ENCODE measurements at regions not wholly inside any gene's neighbourhood (a gene's known extent, or its start where the extent isn't known, plus 50 kb on each side); places are given as distances from the start of the nearest gene placed in this dataset.

GRCh38 chr2:195450552-195451113 lies 206.4 kb upstream of the SLC39A10 start:
- intact Hi-C loops (cut with micrococcal nuclease; ENCODE audit: unreplicated experiment), result no loop called here
- TF ChIP-seq, protein P1, sequence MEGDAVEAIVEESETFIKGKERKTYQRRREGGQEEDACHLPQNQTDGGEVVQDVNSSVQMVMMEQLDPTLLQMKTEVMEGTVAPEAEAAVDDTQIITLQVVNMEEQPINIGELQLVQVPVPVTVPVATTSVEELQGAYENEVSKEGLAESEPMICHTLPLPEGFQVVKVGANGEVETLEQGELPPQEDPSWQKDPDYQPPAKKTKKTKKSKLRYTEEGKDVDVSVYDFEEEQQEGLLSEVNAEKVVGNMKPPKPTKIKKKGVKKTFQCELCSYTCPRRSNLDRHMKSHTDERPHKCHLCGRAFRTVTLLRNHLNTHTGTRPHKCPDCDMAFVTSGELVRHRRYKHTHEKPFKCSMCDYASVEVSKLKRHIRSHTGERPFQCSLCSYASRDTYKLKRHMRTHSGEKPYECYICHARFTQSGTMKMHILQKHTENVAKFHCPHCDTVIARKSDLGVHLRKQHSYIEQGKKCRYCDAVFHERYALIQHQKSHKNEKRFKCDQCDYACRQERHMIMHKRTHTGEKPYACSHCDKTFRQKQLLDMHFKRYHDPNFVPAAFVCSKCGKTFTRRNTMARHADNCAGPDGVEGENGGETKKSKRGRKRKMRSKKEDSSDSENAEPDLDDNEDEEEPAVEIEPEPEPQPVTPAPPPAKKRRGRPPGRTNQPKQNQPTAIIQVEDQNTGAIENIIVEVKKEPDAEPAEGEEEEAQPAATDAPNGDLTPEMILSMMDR (conservative IDR thresholded peaks at IDR 0.05), result no peak
- no peak for TF ChIP-seq EZH2 (IDR thresholded peaks at IDR 0.05; ENCODE audit: low read depth)
- no TSS peak for BruUV-seq (replicated peaks)

DNA sequence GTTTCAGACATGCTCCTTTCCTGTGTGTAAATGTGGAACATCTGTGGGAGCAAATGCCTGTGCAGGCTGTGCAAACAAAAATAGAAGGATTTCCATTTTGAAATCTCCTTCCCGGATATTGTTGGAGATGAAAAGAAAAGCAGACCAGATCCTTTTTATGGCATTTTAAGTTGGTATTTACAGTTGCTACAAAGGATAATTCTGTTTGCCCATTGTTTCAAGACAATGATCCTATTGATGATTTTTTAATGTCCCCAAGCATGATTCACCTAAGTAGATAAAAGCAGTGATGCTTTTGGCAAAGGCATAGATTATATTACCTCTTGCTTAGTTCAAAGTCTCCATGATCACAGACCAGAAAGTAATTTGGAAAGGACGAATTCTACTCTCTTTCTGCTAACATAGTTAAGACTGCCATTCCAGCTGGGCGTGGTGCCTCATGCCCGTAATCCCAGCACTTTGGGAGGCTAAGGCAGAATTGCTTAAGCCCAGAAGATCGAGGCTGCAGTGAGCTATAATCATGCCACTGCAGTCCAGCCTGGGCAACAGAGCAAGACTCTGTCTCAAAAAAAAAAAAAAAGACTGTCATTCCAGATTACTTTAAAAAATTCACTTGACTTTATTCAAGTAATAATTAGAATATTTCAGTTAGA lies 209.6 kb upstream of the SLC39A10 start:
- Histone ChIP-seq H2AFZ (no peak overlapping the region), H4K20me1 (ENCODE audit: insufficient read depth) (no peaks in the 10 kb centered on the region), H3K9me3 (ENCODE audit: insufficient read depth, low read depth) (no peaks in the 10 kb centered on the region), H3K4me3 (no peak overlapping the region), H3K79me2 (ENCODE audit: low read depth) (no peaks in the 10 kb centered on the region), H3K27ac (no peak overlapping the region), H3K9me2 (ENCODE audit: insufficient read depth) (no peaks in the 10 kb centered on the region), H3K36me3 (ENCODE audit: low read depth) (no peaks in the 10 kb centered on the region), H3F3A (ENCODE audit: insufficient read depth, low read depth) (no peaks in the 10 kb centered on the region), H3K27me3 (ENCODE audit: insufficient read depth, low read depth) (no peaks in the 10 kb centered on the region), H3K4me2 (no peak overlapping the region), H3K4me1 (replicated peaks; ENCODE audit: insufficient read depth) (no peaks in the 10 kb centered on the region)
- intact Hi-C loops (cut with micrococcal nuclease; ENCODE audit: unreplicated experiment), result no loop called here
- ChIA-PET POLR2A (ENCODE audit: unreplicated experiment) (no interaction called here), CTCF (no interaction called here)
- DNase-seq, result no peak
- TF ChIP-seq, protein P1 (conservative IDR thresholded peaks at IDR 0.05), result no peak
- no peak for TF ChIP-seq EZH2 (IDR thresholded peaks at IDR 0.05; ENCODE audit: low read depth)
- BruUV-seq (replicated peaks), result no TSS peak

More at GRCh38 chr2:195450552-195451113, 206.4 kb upstream of the SLC39A10 start:
- Histone ChIP-seq H3K79me2 (ENCODE audit: low read depth) (no peaks in the 10 kb centered on the region), H3K36me3 (ENCODE audit: low read depth) (no peaks in the 10 kb centered on the region), H3K4me1 (replicated peaks; ENCODE audit: insufficient read depth) (no peaks in the 10 kb centered on the region), H3K9me2 (ENCODE audit: insufficient read depth) (no peaks in the 10 kb centered on the region), H3K4me3 (no peak overlapping the region), H2AFZ (no peak overlapping the region), H3F3A (ENCODE audit: insufficient read depth, low read depth) (no peaks in the 10 kb centered on the region), H3K9me3 (ENCODE audit: insufficient read depth, low read depth) (no peaks in the 10 kb centered on the region), H3K27me3 (ENCODE audit: insufficient read depth, low read depth) (no peaks in the 10 kb centered on the region), H4K20me1 (ENCODE audit: insufficient read depth) (no peaks in the 10 kb centered on the region), H3K27ac (no peak overlapping the region), H3K4me2 (no peak overlapping the region)
- ChIA-PET CTCF (no interaction called here), POLR2A (ENCODE audit: unreplicated experiment) (interaction anchor here (0.5 kb wide), 1 partner anchor 256 kb away, joined by 4 read pairs; no protein-coding TSS in a partner anchor)
- no peak for DNase-seq

DNA sequence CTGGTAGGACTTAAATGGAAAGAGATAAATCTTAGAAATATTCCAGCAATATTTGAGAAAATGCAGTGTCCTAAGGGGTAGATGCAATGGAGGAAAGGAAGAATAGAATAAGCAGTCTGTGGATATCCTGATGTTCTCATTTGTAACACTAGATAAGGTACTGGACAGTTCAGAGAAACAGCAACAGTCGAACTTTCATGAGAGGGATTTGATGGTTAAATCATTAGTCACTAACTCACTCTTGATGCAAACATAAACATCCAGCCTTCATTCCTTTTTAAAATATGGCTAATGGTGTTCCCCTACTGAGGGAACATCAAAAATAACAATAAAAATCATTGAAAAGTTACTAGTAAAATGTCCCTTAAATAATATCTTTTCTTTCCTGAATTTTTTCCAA lies 211.4 kb upstream of the SLC39A10 start:
- H4K20me1 ChIP-seq (ENCODE audit: insufficient read depth), result no peaks in the 10 kb centered on the region
- BruUV-seq (replicated peaks), result no TSS peak
- no peak overlapping the region for H3K27ac ChIP-seq
- ChIA-PET CTCF (no interaction called here), POLR2A (ENCODE audit: unreplicated experiment) (no interaction called here)
- no peak overlapping the region for H3K4me3 ChIP-seq
- no peaks in the 10 kb centered on the region for H3K27me3 ChIP-seq (ENCODE audit: insufficient read depth, low read depth)
- H3K9me2 ChIP-seq (ENCODE audit: insufficient read depth), result no peaks in the 10 kb centered on the region
- DNase-seq, result no peak
- H3K4me2 ChIP-seq, result no peak overlapping the region
- TF ChIP-seq EZH2 (IDR thresholded peaks at IDR 0.05; ENCODE audit: low read depth), result no peak
- TF ChIP-seq, protein P1 (conservative IDR thresholded peaks at IDR 0.05), result no peak
- no peaks in the 10 kb centered on the region for H3K9me3 ChIP-seq (ENCODE audit: insufficient read depth, low read depth)
- H3K36me3 ChIP-seq (ENCODE audit: low read depth), result no peaks in the 10 kb centered on the region
- no peaks in the 10 kb centered on the region for H3K79me2 ChIP-seq (ENCODE audit: low read depth)
- intact Hi-C loops (cut with micrococcal nuclease; ENCODE audit: unreplicated experiment), result no loop called here
- no peak overlapping the region for H2AFZ ChIP-seq
- H3F3A ChIP-seq (ENCODE audit: insufficient read depth, low read depth), result no peaks in the 10 kb centered on the region
- H3K4me1 ChIP-seq (replicated peaks; ENCODE audit: insufficient read depth), result no peaks in the 10 kb centered on the region

Data from PC-9 (cell line).